Muscle layer of duodenum (tissue), 2 donors: ENCODE measurements at regions not wholly inside any gene's neighbourhood (a gene's known extent, or its start where the extent isn't known, plus 50 kb on each side); places are given as distances from the start of the nearest gene placed in this dataset.

Experiments used
- H3K27ac ChIP-seq: one replicate; pipeline ENCODE4 v1.7.0; 2013; ENCODE audit warnings: mild to moderate bottlenecking, low read length
- H3K27me3 ChIP-seq: one replicate; pipeline ENCODE4 v1.7.0; 2013; ENCODE audit warnings: low read depth, mild to moderate bottlenecking, control low read depth, low read length
- H3K36me3 ChIP-seq, 2 donors: one replicate each; pipeline ENCODE4 v1.7.0; 2013; ENCODE audit warnings: low read length in 2 of 2, control low read depth in 1 of 2, mild to moderate bottlenecking in 1 of 2; ENCODE audit not compliant: insufficient read depth in 2 of 2, control insufficient read depth in 1 of 2
- H3K4me1 ChIP-seq, 2 donors: one replicate each; pipeline ENCODE4 v1.7.0; 2013; ENCODE audit warnings: low read length in 2 of 2, mild to moderate bottlenecking in 2 of 2, control low read depth in 1 of 2, moderate library complexity in 1 of 2; ENCODE audit not compliant: insufficient read depth in 2 of 2, control insufficient read depth in 1 of 2
- H3K4me3 ChIP-seq, 2 donors: one replicate each; pipeline ENCODE4 v1.7.0; 2013; ENCODE audit warnings: low read length in 2 of 2, low read depth in 1 of 2, mild to moderate bottlenecking in 1 of 2
- H3K9me3 ChIP-seq, 2 donors: one replicate each; pipeline ENCODE4 v1.7.0; 2013; ENCODE audit warnings: low read length in 2 of 2, control low read depth in 1 of 2, mild to moderate bottlenecking in 1 of 2; ENCODE audit not compliant: control insufficient read depth in 1 of 2
- donor health status: healthy.

GRCh38 chr6:168157272-168158212 is 78.5 kb upstream of the FRMD1 start:
- no peak overlapping the region for H3K4me3 ChIP-seq

DNA sequence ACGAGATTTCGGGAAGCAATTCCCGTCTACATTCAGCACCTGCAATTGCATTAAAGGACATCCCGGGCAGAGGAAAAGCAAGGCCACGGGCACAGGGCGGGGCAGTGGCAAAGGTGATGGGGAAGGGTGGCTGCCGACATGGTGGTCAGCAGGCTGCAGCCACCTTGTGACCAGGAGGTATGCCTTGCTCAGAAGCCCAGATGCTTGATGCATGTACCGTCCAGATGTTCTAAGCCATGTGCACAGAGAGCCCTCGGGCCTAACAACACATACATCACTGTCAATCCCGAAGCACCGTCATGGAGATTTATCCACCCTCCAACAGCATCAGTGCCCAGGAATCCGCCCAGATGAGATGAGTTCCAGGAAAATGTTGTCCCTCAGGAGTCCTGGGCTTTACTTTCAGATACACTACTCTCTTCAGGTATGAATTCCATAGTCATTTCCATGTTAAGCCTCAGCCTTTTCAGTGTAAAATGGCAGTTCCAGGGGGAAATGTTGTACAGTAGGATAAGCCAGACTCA is 77.8 kb upstream of the FRMD1 start:
- Histone ChIP-seq H3K27me3 (no peaks in the 10 kb centered on the region), H3K9me3 (no peaks in the 10 kb centered on the region), H3K4me3 (no peak overlapping the region), H3K4me1 (peaks cover 0 to 4% of the 10 kb centered on the region in 2 donors), H3K27ac (no peak overlapping the region), H3K36me3 (no peaks in the 10 kb centered on the region)

More at GRCh38 chr6:168157272-168158212, 78.5 kb upstream of the FRMD1 start:
- Histone ChIP-seq H3K36me3 (no peaks in the 10 kb centered on the region), H3K27ac (no peak overlapping the region), H3K4me1 (peaks cover 0 to 4% of the 10 kb centered on the region in 2 donors), H3K9me3 (no peaks in the 10 kb centered on the region), H3K27me3 (no peaks in the 10 kb centered on the region)

- H3K27ac ChIP-seq: no peak overlapping the region
- H3K27me3 ChIP-seq: no peaks in the 10 kb centered on the region
- H3K4me3 ChIP-seq: no peak overlapping the region
- H3K4me1 ChIP-seq: peaks cover 0 to 4% of the 10 kb centered on the region in 2 donors
- no peaks in the 10 kb centered on the region for H3K36me3 ChIP-seq
- H3K9me3 ChIP-seq: no peaks in the 10 kb centered on the region
Observed at GRCh38 chr6:168155821-168156741, 77.1 kb upstream of the FRMD1 start.

GRCh38 chr6:168155193-168155592 is 76.2 kb upstream of the FRMD1 start:
- Histone ChIP-seq H3K9me3 (no peaks in the 10 kb centered on the region), H3K4me1 (peaks cover 0 to 4% of the 10 kb centered on the region in 2 donors), H3K36me3 (no peaks in the 10 kb centered on the region), H3K4me3 (no peak overlapping the region), H3K27ac (no peak overlapping the region), H3K27me3 (no peaks in the 10 kb centered on the region)

GRCh38 chr6:168154263-168154917 is 75.4 kb upstream of the FRMD1 start:
- H3K36me3 ChIP-seq: no peaks in the 10 kb centered on the region
- no peaks in the 10 kb centered on the region for H3K27me3 ChIP-seq
- no peak overlapping the region for H3K27ac ChIP-seq
- H3K4me1 ChIP-seq: peaks cover 0 to 4% of the 10 kb centered on the region in 2 donors
- H3K9me3 ChIP-seq: no peaks in the 10 kb centered on the region
- H3K4me3 ChIP-seq: no peak overlapping the region

GRCh38 chr6:168153553-168153952 is 74.5 kb upstream of the FRMD1 start:
- H3K36me3 ChIP-seq: no peaks in the 10 kb centered on the region
- H3K4me1 ChIP-seq: peaks cover 0 to 4% of the 10 kb centered on the region in 2 donors
- H3K27ac ChIP-seq: no peak overlapping the region
- no peaks in the 10 kb centered on the region for H3K27me3 ChIP-seq
- no peak overlapping the region for H3K4me3 ChIP-seq
- H3K9me3 ChIP-seq: no peaks in the 10 kb centered on the region

- Histone ChIP-seq H3K4me3 (no peak overlapping the region), H3K4me1 (peaks cover 0 to 4% of the 10 kb centered on the region in 2 donors), H3K9me3 (no peaks in the 10 kb centered on the region), H3K27ac (no peak overlapping the region), H3K36me3 (no peaks in the 10 kb centered on the region), H3K27me3 (no peaks in the 10 kb centered on the region)
Observed at GRCh38 chr6:168152980-168153379, 74.0 kb upstream of the FRMD1 start.

- H3K27me3 ChIP-seq: no peaks in the 10 kb centered on the region
- H3K36me3 ChIP-seq: no peaks in the 10 kb centered on the region
Observed at GRCh38 chr6:168152306-168152963, 73.4 kb upstream of the FRMD1 start.

GRCh38 chr6:168150551-168151320 is 71.7 kb upstream of the FRMD1 start:
- no peak overlapping the region for H3K27ac ChIP-seq
- H3K9me3 ChIP-seq: no peaks in the 10 kb centered on the region
- no peaks in the 10 kb centered on the region for H3K4me1 ChIP-seq
- H3K4me3 ChIP-seq: no peak overlapping the region
- no peaks in the 10 kb centered on the region for H3K27me3 ChIP-seq
- H3K36me3 ChIP-seq: no peaks in the 10 kb centered on the region

More at GRCh38 chr6:168152306-168152963, 73.4 kb upstream of the FRMD1 start:
- no peaks in the 10 kb centered on the region for H3K9me3 ChIP-seq
- H3K4me3 ChIP-seq: no peak overlapping the region
- H3K4me1 ChIP-seq: no peaks in the 10 kb centered on the region
- no peak overlapping the region for H3K27ac ChIP-seq

DNA sequence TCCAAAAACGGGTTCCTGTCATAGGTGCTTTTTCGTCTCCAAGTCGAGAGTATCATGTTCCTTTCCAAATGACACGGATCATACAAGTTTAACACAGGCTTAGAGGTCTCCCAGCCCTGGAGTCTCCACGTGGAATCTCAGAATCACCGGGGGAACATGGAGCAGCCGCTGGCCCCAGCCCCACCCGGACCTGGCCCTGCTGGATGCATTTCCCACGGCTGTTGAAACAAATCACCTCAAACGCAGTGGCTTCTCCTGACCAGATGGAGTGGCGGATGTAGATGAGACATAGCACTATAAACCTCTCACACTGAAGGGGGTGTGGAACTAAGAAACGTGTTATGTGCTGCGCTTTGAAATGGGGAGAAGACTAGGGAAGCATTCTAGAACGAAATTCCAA is 70.0 kb upstream of the FRMD1 start:
- no peaks in the 10 kb centered on the region for H3K27me3 ChIP-seq
- no peak overlapping the region for H3K4me3 ChIP-seq
- no peak overlapping the region for H3K27ac ChIP-seq
- H3K9me3 ChIP-seq: no peaks in the 10 kb centered on the region
- H3K36me3 ChIP-seq: no peaks in the 10 kb centered on the region
- H3K4me1 ChIP-seq: no peaks in the 10 kb centered on the region
